SK-N-MC (cell line): ENCODE measurements at regions not wholly inside any gene's neighbourhood (a gene's known extent, or its start where the extent isn't known, plus 50 kb on each side); places are given as distances from the start of the nearest gene placed in this dataset.

ENCODE experiments used
- EZH2 ChIP-seq: fragments of 200-600 bp; sonication (generic); IDR thresholded peaks from one replicate; pipeline ENCODE4 v1.6.1; 2017; ENCODE audit warnings: antibody characterized with exemption
- FOXP2 ChIP-seq: optimal IDR thresholded peaks from 2 replicates; pipeline ENCODE3; 2011; ENCODE audit warnings: mild to moderate bottlenecking, moderate library complexity; ENCODE audit not compliant: insufficient read depth; ENCODE audit errors: extremely low read length, control extremely low read depth
- POLR2AphosphoS5 ChIP-seq: IDR thresholded peaks from 2 replicates; pipeline ENCODE4 v1.6.1; 2012; ENCODE audit warnings: mild to moderate bottlenecking, low read depth, low read length, borderline replicate concordance

DNA sequence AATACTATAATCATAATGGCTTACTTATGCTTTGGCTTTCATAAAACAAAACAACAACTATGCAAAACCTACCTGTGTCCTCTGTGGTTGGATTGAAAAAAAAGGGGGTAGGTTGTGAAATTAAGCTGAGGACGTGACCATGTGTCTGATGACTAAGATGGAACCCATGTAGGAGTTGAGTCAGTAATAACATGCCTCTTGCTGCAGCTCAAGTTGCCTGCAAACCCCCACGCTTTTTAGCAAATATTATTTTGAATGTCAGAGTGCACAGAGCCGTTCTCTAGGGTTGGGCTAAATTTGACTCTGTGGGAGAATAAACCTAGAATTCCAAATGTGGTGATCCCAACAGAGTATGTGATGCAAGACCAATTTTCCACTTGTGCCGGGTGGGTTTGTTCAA is 209.3 kb downstream of the KCNRG start:
- no peak for TF ChIP-seq EZH2
- no peak for TF ChIP-seq POLR2AphosphoS5
- no peak for TF ChIP-seq FOXP2
